Bronchial epithelial cell (primary cell): ENCODE measurements at regions not wholly inside any gene's neighbourhood (a gene's known extent, or its start where the extent isn't known, plus 50 kb on each side); places are given as distances from the start of the nearest gene placed in this dataset.

Experiments
- DNase-seq: peaks from one replicate; pipeline ENCODE4 v3.0.0-alpha.2; 2010; ENCODE audit warnings: low read depth
- FAIRE-seq: peaks from 2 replicates; lab custom pipeline; 2011; peaks lifted over from hg19 to GRCh38; lab: Jason Lieb, UNC
- H3K27me3 ChIP-seq: 2 replicates; pipeline ENCODE4 v1.5.1; 2011; ENCODE audit warnings: low read length; ENCODE audit not compliant: control insufficient read depth, insufficient read depth
- H3K36me3 ChIP-seq: 2 replicates; pipeline ENCODE4 v1.5.1; 2011; ENCODE audit warnings: low read length; ENCODE audit not compliant: control insufficient read depth, insufficient read depth
- H3K4me3 ChIP-seq: 2 replicates; pipeline ENCODE4 v1.5.1; 2011; ENCODE audit warnings: mild to moderate bottlenecking, low read depth, low read length, control low read depth
- CTCF ChIP-seq: IDR thresholded peaks from 2 replicates; pipeline ENCODE4 v1.5.1; 2011; ENCODE audit warnings: mild to moderate bottlenecking, moderate library complexity, low read length, control low read depth, inconsistent platforms; ENCODE audit not compliant: insufficient read depth, severe bottlenecking

GRCh38 chr17:31748881-31749280 is 110.2 kb downstream of the COPRS start:
- no peak for DNase-seq
- FAIRE-seq: no peak
- no peak for TF ChIP-seq CTCF
- H3K36me3 ChIP-seq: no peaks in the 10 kb centered on the region
- no peak overlapping the region for H3K4me3 ChIP-seq
- H3K27me3 ChIP-seq: no peaks in the 10 kb centered on the region

- DNase-seq: no peak
- no peak overlapping the region for H3K4me3 ChIP-seq
- no peaks in the 10 kb centered on the region for H3K36me3 ChIP-seq
- no peak for FAIRE-seq
- no peaks in the 10 kb centered on the region for H3K27me3 ChIP-seq
- TF ChIP-seq CTCF: no peak
These were observed 112.1 kb downstream of the COPRS start for GRCh38 chr17:31746884-31747495.

GRCh38 chr17:31745964-31746600 is 113.0 kb downstream of the COPRS start:
- H3K4me3 ChIP-seq: no peak overlapping the region
- DNase-seq (no peak), FAIRE-seq (no peak)
- no peaks in the 10 kb centered on the region for H3K27me3 ChIP-seq
- H3K36me3 ChIP-seq: no peaks in the 10 kb centered on the region
- no peak for TF ChIP-seq CTCF

GRCh38 chr17:31744511-31744951 is 114.5 kb downstream of the COPRS start:
- H3K36me3 ChIP-seq: no peaks in the 10 kb centered on the region
- FAIRE-seq (no peak), DNase-seq (no peak)
- no peak for TF ChIP-seq CTCF
- H3K4me3 ChIP-seq: no peak overlapping the region
- H3K27me3 ChIP-seq: no peaks in the 10 kb centered on the region

GRCh38 chr17:31743797-31744196 is 115.2 kb downstream of the COPRS start:
- Histone ChIP-seq H3K4me3 (no peak overlapping the region), H3K27me3 (no peaks in the 10 kb centered on the region), H3K36me3 (no peaks in the 10 kb centered on the region)
- FAIRE-seq: no peak
- DNase-seq: no peak
- TF ChIP-seq CTCF: no peak
